ENCODE measurements at regions not wholly inside any gene's neighbourhood (a gene's known extent, or its start where the extent isn't known, plus 50 kb on each side); places are given as distances from the start of the nearest gene placed in this dataset.
"Not testable (repeated sequence)": the region's sequence is repeated elsewhere in the genome, so short reads cannot be mapped to it uniquely, and the experiment has no call there.

DNA sequence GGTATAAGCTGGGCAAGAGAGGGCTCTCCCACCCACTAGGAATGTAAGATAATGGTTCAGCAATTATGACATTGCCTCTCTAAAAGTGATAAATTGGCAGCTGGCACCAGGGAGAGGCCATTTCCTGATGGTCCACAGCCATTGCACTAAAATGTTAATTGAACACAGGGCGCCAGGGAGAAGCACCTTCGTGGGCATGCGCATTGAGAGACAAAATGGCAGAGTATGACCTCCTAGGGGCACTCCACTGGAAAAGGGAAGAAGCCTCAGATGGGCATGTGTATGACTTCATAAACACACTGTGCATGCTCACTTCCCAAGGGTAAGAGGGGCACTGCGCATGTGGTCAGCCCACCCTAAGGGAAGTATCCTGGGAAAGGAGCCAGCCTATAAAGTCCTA, 419.2 kb downstream of the AGTPBP1 start:
- DNase-seq, result no peak

DNA sequence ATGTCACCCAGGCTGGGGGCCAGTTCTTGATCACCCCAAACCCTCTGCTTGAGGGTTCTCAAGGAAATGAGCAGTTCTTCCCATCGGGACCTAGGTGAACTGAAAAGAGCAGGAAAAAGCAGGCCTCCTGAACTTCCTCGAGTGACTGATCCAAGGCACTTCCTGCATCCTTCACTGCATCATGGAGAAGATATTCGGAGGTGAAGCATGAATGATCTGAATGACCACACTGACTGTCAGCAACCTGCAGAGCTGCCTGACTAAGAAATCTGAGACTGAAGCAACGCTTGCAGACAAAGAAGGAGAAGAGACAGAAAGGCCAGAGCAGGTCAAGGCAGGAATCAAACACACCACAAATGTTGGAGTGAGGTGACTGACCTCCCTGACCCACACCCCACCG, 420.2 kb downstream of the AGTPBP1 start:
- DNase-seq, result no peak

GRCh38 chr9:85319936-85320656, 421.7 kb downstream of the AGTPBP1 start:
- no peak for DNase-seq

DNA sequence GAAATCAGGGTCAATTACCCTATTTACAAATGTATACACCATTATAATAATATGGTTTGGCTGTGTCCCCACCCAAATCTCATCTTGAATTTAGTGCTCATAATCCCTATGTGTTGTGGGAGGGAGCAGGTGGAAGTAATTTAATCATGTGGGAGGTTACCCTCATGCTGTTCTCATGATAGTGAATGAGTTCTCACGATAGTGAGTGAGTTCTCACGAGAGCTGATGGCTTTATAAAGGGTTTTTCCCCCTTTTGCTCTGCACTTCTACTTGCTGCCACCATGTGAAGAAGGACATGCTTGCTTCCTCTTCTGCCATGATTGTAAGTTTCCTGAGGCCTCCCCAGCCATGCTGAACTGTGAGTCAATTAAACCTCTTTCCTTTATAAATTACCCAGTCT, 426.2 kb downstream of the AGTPBP1 start:
- not testable (repeated sequence) for DNase-seq

DNA sequence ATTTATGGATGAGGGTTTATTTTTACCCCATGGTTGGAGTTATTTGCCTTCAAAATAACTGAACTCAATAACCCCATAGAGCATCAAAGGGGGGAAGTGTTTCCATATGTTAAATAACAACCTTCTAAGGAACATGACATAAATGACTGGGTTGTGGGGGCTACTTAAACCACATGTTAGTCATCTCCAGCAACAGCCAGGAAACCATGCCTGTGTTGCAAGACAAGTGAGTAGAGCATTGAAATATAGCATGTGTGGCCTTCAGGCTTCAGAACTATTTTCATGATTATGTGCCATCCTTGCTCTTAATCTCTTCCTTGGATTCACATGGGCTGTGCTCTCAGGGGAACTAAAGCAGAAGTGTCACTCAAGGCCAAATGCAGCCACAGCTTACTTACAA, 431.2 kb downstream of the AGTPBP1 start:
- peak in 1 of 5 experiments; percentile 61 for DNase-seq

GRCh38 chr9:85303757-85304134, 438.0 kb downstream of the AGTPBP1 start:
- DNase-seq, result no peak

DNA sequence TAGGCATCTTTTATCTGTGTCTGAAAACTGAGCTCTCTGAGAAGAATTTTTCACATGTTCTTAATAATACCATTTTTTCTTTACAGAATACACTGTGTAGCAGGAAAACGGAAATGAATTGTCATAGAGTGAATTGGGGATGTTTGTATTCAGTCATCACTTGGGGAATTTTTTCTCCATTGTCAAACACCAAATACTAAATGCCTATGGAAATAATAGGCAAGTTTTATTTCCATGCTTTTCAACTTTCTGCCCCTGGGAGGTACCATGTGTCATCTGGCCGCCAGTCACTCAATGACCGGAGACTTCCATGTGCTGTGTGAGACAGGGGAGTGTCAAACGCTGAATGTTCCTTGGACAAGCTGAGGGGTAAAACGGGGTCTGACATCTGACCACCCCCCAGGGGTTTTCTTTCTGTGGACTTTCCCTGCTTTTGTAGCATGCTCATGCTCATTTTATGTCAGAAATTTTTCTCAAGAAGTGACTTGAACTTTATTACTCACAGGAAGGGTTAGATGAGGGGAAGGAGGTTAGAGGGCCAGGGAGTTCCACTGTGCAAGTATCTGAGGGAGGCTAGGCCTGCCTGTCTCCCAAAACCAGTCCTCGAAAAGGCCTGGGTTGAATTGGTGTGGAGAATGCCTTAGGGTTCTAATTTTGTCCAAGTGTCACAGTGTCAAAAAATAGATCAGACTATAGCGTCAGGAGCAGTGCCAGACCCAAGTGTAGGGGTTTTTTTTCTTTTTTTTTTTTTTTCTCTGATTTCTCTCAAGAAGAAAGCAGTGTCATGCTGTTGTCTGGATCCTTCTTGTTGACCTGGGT, 438.6 kb downstream of the AGTPBP1 start:
- DNase-seq, result no peak

DNA sequence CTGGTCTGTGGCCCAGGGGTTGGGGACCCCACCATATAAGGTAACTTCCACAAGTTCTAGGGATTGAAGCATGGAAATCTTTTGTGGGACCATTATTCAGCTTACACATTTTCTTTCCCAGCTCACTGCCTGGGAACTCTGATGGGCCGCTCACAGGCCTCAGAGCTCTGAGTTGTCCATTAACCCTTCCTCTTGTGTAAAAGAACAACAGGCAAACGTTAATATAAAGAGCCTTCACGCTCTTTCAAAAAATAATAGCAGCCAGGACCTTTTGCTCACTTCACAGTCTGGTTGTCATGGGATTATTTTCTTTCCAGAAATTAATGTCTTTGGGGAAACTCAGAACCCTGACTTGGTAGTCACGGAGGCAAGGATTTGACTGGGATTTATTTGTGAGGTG, 443.3 kb downstream of the AGTPBP1 start:
- DNase-seq, result no peak

- not testable (repeated sequence) for DNase-seq
Observed at GRCh38 chr9:85295244-85295643, 446.5 kb downstream of the AGTPBP1 start.

GRCh38 chr9:85292261-85292660, 449.5 kb downstream of the AGTPBP1 start:
- DNase-seq, result no peak

DNA sequence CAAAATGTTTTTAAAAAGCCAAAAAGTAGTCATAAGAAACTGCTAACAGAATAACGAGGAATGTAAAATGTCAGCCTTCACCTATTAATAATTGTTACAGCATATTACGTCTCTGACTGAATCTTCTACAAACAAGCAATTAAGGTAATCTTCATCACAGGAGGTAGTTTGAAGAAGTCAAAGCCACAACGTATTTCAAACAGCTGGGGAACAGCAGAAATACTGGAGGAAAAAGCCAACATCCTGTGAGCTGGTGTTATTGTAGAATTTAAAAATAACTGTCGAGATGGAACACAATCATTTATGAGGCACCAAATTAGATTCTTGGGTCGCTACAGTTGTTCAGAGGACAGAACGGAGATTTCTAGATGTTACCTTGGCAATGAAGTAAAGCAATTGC, 450.5 kb downstream of the AGTPBP1 start:
- DNase-seq, result no peak

DNA sequence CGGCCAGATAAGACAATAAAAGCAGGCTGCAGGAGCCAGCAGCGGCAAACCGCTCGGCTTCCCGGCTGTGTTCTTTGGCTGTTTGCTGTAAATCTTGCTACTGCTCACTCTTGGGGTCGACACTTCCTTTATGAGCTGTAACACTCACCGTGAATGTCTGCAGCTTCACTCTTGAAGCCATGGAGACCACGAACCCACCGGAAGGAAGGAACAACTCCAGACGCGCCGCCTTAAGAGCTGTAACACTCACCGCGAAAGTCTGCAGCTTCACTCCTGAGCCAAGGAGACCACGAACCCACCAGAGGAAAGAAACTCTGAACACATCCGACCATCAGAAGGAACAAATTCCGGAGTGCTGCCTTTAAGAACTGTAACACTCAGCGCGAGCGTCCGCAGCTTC, 451.7 kb downstream of the AGTPBP1 start:
- DNase-seq, result peak in 2 of 5 experiments; percentile 10 to 73

- no peak for DNase-seq
Observed at GRCh38 chr9:85289142-85289541, 452.6 kb downstream of the AGTPBP1 start.

DNA sequence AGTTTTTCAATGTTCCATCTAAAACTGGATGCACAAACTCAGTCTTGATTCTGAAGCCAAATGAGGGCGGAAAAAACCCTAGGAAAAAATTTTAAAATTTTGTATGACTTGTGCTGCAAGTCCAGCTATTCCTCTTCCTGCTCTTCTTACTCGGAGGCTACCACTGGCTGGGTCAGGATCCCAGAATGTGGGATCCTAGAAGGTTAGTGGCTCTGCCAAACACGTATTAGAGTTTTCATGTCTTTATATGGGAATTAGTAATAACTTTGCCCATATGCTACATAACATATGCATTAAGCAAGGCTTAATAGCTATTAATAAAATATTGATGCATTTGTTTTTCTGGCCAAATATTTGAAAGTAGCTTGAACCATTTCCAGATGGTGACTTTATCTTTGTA, 458.3 kb downstream of the AGTPBP1 start:
- no peak for DNase-seq

DNA sequence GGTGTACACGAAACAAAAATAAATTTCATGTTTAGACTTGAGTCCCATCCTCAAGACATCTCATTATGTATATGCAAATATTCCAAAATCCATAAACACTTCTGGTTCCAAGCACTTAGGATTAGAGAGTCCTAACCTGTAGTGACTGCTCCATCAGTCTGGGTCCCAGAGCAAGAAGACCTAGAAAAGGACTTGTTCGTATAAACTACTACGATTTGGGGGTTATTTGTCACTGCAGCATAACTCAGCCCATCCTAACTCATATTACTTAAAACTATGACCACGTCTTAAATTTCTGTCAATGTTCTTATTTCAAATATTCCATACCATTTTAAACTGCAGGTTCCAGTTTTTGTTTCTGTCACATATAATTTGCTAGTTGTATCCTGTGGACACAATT, 463.0 kb downstream of the AGTPBP1 start:
- no peak for DNase-seq

DNA sequence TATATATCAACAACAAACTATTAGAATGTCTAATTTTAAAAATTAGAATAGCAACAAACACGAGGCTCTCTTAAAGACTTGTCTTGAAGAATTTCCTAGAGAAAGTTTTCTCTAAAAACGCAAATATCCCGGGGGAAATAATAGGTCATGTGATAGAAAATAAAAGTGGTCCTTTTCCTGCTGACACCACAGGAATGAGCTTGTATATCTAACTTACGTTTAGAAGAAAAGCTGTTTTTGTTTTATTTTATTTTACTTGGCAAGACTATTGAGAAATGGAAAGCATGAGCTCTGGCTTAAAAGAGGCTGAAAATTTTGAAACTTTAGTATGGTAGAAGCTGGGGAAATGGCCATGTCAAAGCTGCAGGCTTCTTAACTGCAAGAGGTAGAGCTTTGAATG, 465.0 kb downstream of the AGTPBP1 start:
- DNase-seq, result no peak

GRCh38 chr9:85269811-85270210, 471.9 kb downstream of the AGTPBP1 start:
- DNase-seq, result no peak

DNA sequence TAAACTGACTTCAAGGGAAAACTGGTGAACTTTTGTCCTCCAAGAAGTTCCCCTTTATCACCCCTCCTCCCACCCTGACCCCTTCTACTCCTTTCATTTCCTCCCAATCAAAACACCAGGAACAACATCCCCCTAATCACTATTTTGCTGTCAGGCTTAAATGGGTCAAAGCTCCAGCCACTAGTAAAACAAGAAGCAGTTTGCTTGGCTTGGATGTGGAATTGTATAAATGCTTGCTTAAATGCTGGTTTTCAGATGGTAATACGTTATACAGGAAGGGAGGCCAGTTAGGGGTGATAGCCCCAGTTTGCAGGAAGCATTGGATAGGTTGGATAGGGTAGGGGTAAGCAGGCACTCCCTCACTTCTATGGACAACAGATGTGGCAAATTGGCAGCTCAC, 473.6 kb downstream of the AGTPBP1 start:
- no peak for DNase-seq

GRCh38 chr9:85264695-85265094, 477.1 kb downstream of the AGTPBP1 start:
- DNase-seq, result no peak

- no peak for DNase-seq
Observed at GRCh38 chr9:85263288-85263687, 478.5 kb downstream of the AGTPBP1 start.

DNA sequence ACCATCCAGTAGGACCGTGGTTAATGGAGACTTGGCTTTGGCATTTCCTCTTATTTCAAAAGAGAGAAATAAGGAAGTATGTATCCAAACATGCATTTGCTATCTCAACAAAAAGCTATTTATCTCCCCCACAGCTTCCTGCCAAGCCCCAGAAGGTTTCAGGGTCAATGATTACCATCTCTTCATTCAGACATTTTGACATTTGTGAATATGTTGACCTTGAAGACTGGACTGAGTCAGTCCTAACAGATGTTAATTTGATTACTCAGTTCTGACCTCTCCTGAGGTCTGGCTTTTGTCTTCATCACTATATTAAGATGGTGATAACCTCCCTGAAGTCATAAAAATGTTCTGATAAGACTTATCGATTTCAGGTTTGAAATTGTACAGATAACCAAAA, 479.4 kb downstream of the AGTPBP1 start:
- DNase-seq, result no peak

DNA sequence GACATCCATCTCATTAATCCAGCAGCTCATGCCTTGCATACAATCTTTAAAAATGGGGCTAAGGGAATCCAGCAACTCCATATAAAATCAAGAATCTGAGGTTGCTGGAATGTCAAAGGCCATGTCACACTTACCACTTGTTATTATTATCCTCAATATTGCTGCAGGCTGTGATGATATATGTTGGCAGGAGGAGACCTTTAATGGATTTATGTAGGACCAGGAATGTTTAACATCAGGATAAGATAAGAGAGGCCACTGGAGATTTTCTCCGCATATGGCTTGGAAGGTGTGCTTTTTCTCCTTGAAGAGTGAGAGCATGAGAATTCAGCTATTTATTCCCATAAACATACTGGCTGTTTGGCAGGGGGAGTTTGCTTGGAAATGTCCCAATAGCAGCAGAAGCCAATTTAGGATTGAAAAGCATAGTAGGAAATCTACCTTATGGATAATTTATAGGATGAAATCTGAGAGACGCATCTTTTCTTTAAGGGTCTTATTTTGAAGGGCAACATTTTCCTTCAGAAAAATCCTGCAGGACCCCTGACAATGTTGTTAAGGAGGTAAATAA, 481.4 kb downstream of the AGTPBP1 start:
- DNase-seq, result no peak

GRCh38 chr9:85258823-85259370, 482.9 kb downstream of the AGTPBP1 start:
- peak in 1 of 5 experiments; percentile 35 for DNase-seq

DNA sequence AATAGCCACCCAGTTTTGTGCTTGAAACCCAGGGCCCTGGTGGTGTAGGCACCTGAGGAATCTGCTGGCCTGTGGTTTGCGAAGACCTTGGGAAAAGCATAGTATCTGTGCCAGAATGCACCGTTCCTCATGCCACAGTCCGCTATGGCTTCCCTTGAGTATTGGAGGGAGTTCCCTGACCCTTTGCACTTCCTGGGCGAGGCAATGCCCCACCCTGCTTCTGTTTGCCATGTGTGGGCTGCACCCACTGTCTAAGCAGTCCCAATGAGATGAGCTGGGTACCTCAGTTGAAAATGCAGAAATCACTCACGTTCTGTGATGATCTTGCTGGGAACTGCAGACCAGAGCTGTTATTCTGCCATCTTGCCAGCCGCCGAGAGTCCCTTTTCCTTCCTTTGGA, 483.5 kb downstream of the AGTPBP1 start:
- no peak for DNase-seq

Data from T-helper 2 cell (primary cell).